A549 (cell line): ENCODE measurements at regions not wholly inside any gene's neighbourhood (a gene's known extent, or its start where the extent isn't known, plus 50 kb on each side); places are given as distances from the start of the nearest gene placed in this dataset.

Experiments used
- ATAC-seq, 2 experiments: fragments of 200-7000 bp in 1 of 2; fragments of >200 bp in 1 of 2; cut with Nextera tagmentation in 1 of 2; cut with Tn5 transposase in 1 of 2; 3 replicates each; pipeline versions ENCODE4 v1.8.0 to v1.9.1; 2018 to 2020; ENCODE audit warnings: mild to moderate bottlenecking in 1 of 2, moderate library complexity in 1 of 2
- CTCF ChIA-PET: fragments of 300-600 bp; sonication (Branson Sonifier 250); formaldehyde crosslinking; extraction: SDS; loops from one replicate; lab custom pipeline; 2021; ENCODE audit warnings: antibody characterized with exemption, inconsistent platforms; lab: Yijun Ruan, JAX
- POLR2A ChIA-PET: fragments of 350-600 bp; formaldehyde crosslinking; extraction: SDS; loops from one replicate; lab custom pipeline; 2021; ENCODE audit warnings: antibody characterized with exemption, inconsistent platforms; lab: Yijun Ruan, JAX
- DNase-seq, 2 experiments: peaks; one replicate each; pipeline versions ENCODE4 v3.0.0 to v3.0.0-alpha.2; 2011 to 2016; ENCODE audit warnings: low read depth in 1 of 2, low spot score in 1 of 2
- FAIRE-seq: peaks from 2 replicates; lab custom pipeline; 2011; peaks lifted over from hg19 to GRCh38; lab: Jason Lieb, UNC
- H3K27ac ChIP-seq, 2 experiments: fragments of >200 bp; sonication (Bioruptor Twin); formaldehyde crosslinking; 3 replicates each; pipeline ENCODE4 v1.5.1; 2016 to 2017
- H3K4me1 ChIP-seq: fragments of >200 bp; sonication (Bioruptor Twin); formaldehyde crosslinking; 3 replicates; pipeline ENCODE4 v1.6.1; 2016
- H3K4me2 ChIP-seq: fragments of >200 bp; sonication (Bioruptor Twin); formaldehyde crosslinking; 3 replicates; pipeline ENCODE4 v1.6.1; 2016
- H3K4me3 ChIP-seq: fragments of >200 bp; sonication (Bioruptor Twin); formaldehyde crosslinking; 3 replicates; pipeline ENCODE4 v1.5.1; 2016
- H3K9me3 ChIP-seq: fragments of >200 bp; sonication (Bioruptor Twin); formaldehyde crosslinking; 3 replicates; pipeline ENCODE4 v1.6.1; 2016
- ATOH8 ChIP-seq: fragments of 250-450 bp; sonication (Bioruptor Pico); IDR thresholded peaks from 2 replicates; pipeline ENCODE4 v1.5.0; 2020; ENCODE audit warnings: low read depth, mild to moderate bottlenecking, moderate library complexity
- BHLHE40 ChIP-seq: IDR thresholded peaks from 2 replicates; pipeline ENCODE4 v1.6.1; 2012; ENCODE audit warnings: low read depth, low read length, inconsistent platforms
- CBX2 ChIP-seq: fragments of 200-600 bp; sonication (generic); IDR thresholded peaks from 2 replicates; pipeline ENCODE4 v1.6.1; 2016; ENCODE audit warnings: low read depth, mild to moderate bottlenecking, borderline replicate concordance
- CHD4 ChIP-seq: fragments of 200-600 bp; sonication (generic); IDR thresholded peaks from 2 replicates; pipeline ENCODE4 v1.6.1; 2016; ENCODE audit warnings: antibody characterized with exemption, mild to moderate bottlenecking, borderline replicate concordance
- CTCF ChIP-seq: fragments of >200 bp; sonication (Bioruptor Twin); formaldehyde crosslinking; IDR thresholded peaks from 3 replicates; pipeline ENCODE4 v1.5.1; 2016
- E2F6 ChIP-seq: IDR thresholded peaks from 2 replicates; pipeline ENCODE4 v1.6.1; 2012; ENCODE audit warnings: low read depth, borderline replicate concordance
- EHF ChIP-seq: fragments of 250-450 bp; sonication (Bioruptor Pico); IDR thresholded peaks from 2 replicates; pipeline ENCODE4 v1.5.0; 2020; ENCODE audit warnings: mild to moderate bottlenecking
- ELK1 ChIP-seq: fragments of 150-350 bp; IDR thresholded peaks from 2 replicates; pipeline ENCODE4 v1.6.1; 2014; ENCODE audit warnings: low read depth, mild to moderate bottlenecking, low read length
- ESRRA ChIP-seq: fragments of 150-350 bp; IDR thresholded peaks from 2 replicates; pipeline ENCODE4 v1.6.1; 2014; ENCODE audit warnings: mild to moderate bottlenecking, low read length, borderline replicate concordance
- FOXS1 ChIP-seq: fragments of 250-450 bp; sonication (Bioruptor Pico); IDR thresholded peaks from 2 replicates; pipeline ENCODE4 v1.5.0; 2020; ENCODE audit warnings: mild to moderate bottlenecking, moderate library complexity
- HEYL ChIP-seq: fragments of 250-450 bp; sonication (Bioruptor Pico); IDR thresholded peaks from 2 replicates; pipeline ENCODE4 v1.8.0; 2021; ENCODE audit warnings: mild to moderate bottlenecking, moderate library complexity
- HOXB13 ChIP-seq: fragments of 250-450 bp; sonication (Bioruptor Pico); IDR thresholded peaks from 2 replicates; pipeline ENCODE4 v1.5.0; 2020; ENCODE audit warnings: low read depth, mild to moderate bottlenecking, moderate library complexity
- JUN ChIP-seq, 2 experiments: fragments of >200 bp; sonication (Bioruptor Twin); formaldehyde crosslinking; IDR thresholded peaks; 2 replicates in 1 of 2; 3 replicates in 1 of 2; pipeline ENCODE4 v1.6.1; 2016 to 2017
- KDM5A ChIP-seq: fragments of 200-600 bp; sonication (generic); IDR thresholded peaks from 2 replicates; pipeline ENCODE4 v1.6.1; 2016; ENCODE audit warnings: antibody characterized with exemption, mild to moderate bottlenecking
- MAFK ChIP-seq: fragments of 450-650 bp; IDR thresholded peaks from 2 replicates; pipeline ENCODE4 v1.6.1; 2014; ENCODE audit not compliant: partially characterized antibody
- MAZ ChIP-seq: fragments of 150-350 bp; IDR thresholded peaks from 2 replicates; pipeline ENCODE4 v1.6.1; 2014; ENCODE audit warnings: antibody characterized with exemption, low read depth, low read length, borderline replicate concordance
- NFE2L2 ChIP-seq: fragments of 150-350 bp; conservative IDR thresholded peaks from 2 replicates; pipeline ENCODE4 v1.6.1; 2014; ENCODE audit warnings: low read length
- PHF8 ChIP-seq: fragments of 200-600 bp; sonication (generic); IDR thresholded peaks from 2 replicates; pipeline ENCODE4 v1.6.1; 2016; ENCODE audit warnings: low read depth, mild to moderate bottlenecking, antibody characterized with exemption, moderate library complexity, borderline replicate concordance
- RCOR1 ChIP-seq: fragments of 150-350 bp; IDR thresholded peaks from 2 replicates; pipeline ENCODE4 v1.6.1; 2014; ENCODE audit warnings: antibody characterized with exemption, low read length, low read depth
- RFX5 ChIP-seq: fragments of 450-650 bp; IDR thresholded peaks from 2 replicates; pipeline ENCODE4 v1.7.1; 2014; ENCODE audit warnings: antibody characterized with exemption, mild to moderate bottlenecking, moderate library complexity
- SMC3 ChIP-seq: fragments of >200 bp; sonication (Bioruptor Twin); formaldehyde crosslinking; IDR thresholded peaks from 3 replicates; pipeline ENCODE4 v1.6.1; 2018; ENCODE audit warnings: inconsistent platforms
- TP53 ChIP-seq: fragments of 250-450 bp; sonication (Bioruptor Pico); IDR thresholded peaks from 2 replicates; pipeline ENCODE4 v1.5.0; 2021; ENCODE audit warnings: mild to moderate bottlenecking, moderate library complexity
- USF2 ChIP-seq: fragments of 450-650 bp; IDR thresholded peaks from 2 replicates; pipeline ENCODE4 v1.6.1; 2014; ENCODE audit warnings: antibody characterized with exemption
- ZC3H11A ChIP-seq: fragments of 450-650 bp; IDR thresholded peaks from 2 replicates; pipeline ENCODE4 v1.6.1; 2014; ENCODE audit warnings: antibody characterized with exemption, mild to moderate bottlenecking
- ZNF302 ChIP-seq: fragments of 250-450 bp; sonication (Bioruptor Pico); IDR thresholded peaks from 2 replicates; pipeline ENCODE4 v1.9.0; 2021; ENCODE audit warnings: inconsistent platforms, mild to moderate bottlenecking, moderate library complexity
- WGBS: methylation state at CpG from one replicate; pipeline ENCODE4 v1.1.6; 2017; ENCODE audit errors: missing lambda C conversion rate; 5-methylcytosine and 5-hydroxymethylcytosine counted together
- TF ChIP-seq, protein P1 (sequence below): fragments of >200 bp; sonication (Bioruptor Twin); formaldehyde crosslinking; IDR thresholded peaks from 2 replicates; pipeline ENCODE4 v1.6.1; 2016

DNA sequence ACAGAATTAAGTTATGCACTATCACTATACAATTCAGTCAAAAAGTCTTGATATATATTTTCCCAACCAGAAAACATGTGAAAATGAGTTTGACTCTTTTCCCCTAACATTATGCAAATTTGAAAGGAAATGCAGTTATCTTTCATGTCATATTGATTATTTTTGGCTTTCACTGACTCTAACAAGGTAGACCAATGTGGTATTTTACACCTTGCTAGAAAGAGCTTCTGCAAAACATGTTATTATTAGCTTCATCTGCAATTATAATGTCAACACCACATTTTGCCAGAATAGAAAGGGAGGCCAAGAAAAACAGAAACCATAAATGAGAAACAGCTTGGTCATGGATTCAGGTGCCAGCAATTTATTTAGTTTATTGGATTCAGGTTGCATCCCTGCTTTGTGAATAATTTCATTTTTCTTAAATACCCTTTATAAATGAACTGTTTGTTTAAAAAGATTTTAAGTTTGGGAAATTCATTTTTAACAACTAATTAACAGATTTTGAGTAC is 226.1 kb upstream of the GJE1 start (continued):
- TF ChIP-seq E2F6 = no peak

GRCh38 chr6:141890661-141891060 is 242.1 kb upstream of the GJE1 start:
- CTCF ChIA-PET = no interaction called here
- Histone ChIP-seq H3K27ac (no peak overlapping the region), H3K4me1 (no peaks in the 10 kb centered on the region), H3K9me3 (no peaks in the 10 kb centered on the region), H3K4me2 (no peak overlapping the region), H3K4me3 (no peak overlapping the region)
- FAIRE-seq (no peak), ATAC-seq (no peak), DNase-seq (no peak)
- no peak for TF ChIP-seq JUN (IDR thresholded peaks at IDR 0.05)
- no peak for TF ChIP-seq HOXB13
- no peak for TF ChIP-seq KDM5A
- no peak for TF ChIP-seq CTCF
- no peak for TF ChIP-seq ZNF302 (CRISPR knock-in tag)
- no peak for TF ChIP-seq ZC3H11A
- TF ChIP-seq, protein P1, sequence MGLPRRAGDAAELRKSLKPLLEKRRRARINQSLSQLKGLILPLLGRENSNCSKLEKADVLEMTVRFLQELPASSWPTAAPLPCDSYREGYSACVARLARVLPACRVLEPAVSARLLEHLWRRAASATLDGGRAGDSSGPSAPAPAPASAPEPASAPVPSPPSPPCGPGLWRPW = no peak
- no peak for TF ChIP-seq ELK1
- no peak for TF ChIP-seq CBX2
- no peak for TF ChIP-seq RCOR1
- no peak for TF ChIP-seq USF2
- TF ChIP-seq NFE2L2 = no peak
- TF ChIP-seq SMC3 = no peak
- no peak for TF ChIP-seq HEYL (CRISPR knock-in tag)
- no peak for TF ChIP-seq ESRRA
- POLR2A ChIA-PET = no interaction called here
- no CpG with 5 or more reads among the region's 2 CpGs for WGBS

DNA sequence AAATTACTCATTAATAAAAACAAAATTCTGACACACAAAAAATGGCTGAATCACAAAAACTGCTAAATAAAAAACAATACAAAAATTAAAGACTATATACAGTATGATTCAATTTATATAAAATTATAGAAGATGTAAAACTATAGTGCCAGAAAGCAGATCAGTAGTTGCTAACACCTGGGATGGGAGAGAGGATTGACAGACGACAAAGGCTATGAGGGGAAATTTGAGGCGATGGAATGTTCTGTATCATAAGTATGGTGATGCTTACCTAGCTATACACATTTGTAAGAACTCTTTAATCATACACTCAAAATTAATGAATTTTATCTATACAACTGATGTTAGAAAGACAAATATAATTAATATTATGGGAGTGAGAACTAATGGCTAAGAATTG is 247.9 kb upstream of the GJE1 start:
- CTCF ChIA-PET = no interaction called here
- H3K4me1 ChIP-seq = no peaks in the 10 kb centered on the region
- POLR2A ChIA-PET = no interaction called here
- 31% methylated on average over 2 of the region's 2 CpGs for WGBS
- no peak overlapping the region for H3K4me2 ChIP-seq
- no peak overlapping the region for H3K27ac ChIP-seq
- FAIRE-seq (no peak), ATAC-seq (no peak), DNase-seq (no peak)
- no peak overlapping the region for H3K4me3 ChIP-seq
- H3K9me3 ChIP-seq = no peaks in the 10 kb centered on the region
- TF ChIP-seq TP53 (CRISPR knock-in tag) = no peak
- TF ChIP-seq NFE2L2 = no peak
- no peak for TF ChIP-seq KDM5A
- no peak for TF ChIP-seq PHF8
- no peak for TF ChIP-seq FOXS1
- TF ChIP-seq MAZ = no peak
- no peak for TF ChIP-seq CHD4
- no peak for TF ChIP-seq MAFK
- no peak for TF ChIP-seq EHF (CRISPR knock-in tag)
- TF ChIP-seq RFX5 = no peak
- TF ChIP-seq BHLHE40 = no peak
- TF ChIP-seq ATOH8 (CRISPR knock-in tag) = no peak
- TF ChIP-seq, protein P1 = no peak
